ENCODE measurements at regions not wholly inside any gene's neighbourhood (a gene's known extent, or its start where the extent isn't known, plus 50 kb on each side); places are given as distances from the start of the nearest gene placed in this dataset.

DNA sequence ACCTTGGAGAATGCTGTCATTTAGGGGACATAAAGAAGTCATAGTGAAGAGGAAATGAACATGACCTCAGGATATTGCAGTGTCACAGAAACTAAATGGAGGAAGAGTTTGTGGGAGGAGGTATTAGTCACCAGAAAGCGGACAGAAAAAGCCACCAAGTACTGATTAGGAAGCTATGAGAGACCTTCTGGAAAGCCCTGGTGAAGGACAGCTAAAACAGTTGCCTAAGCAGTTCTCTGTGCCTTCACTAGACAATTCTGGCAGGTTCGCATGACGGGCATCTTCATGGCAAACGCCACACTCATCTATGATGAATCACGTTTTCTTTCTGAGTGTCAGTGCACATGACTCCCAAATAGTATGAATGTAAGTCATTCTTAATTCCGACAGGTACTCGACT is 325.8 kb downstream of the C11orf87 start:
- DNase-seq (ENCODE audit: low read depth in 2 of 2): no peak

DNA sequence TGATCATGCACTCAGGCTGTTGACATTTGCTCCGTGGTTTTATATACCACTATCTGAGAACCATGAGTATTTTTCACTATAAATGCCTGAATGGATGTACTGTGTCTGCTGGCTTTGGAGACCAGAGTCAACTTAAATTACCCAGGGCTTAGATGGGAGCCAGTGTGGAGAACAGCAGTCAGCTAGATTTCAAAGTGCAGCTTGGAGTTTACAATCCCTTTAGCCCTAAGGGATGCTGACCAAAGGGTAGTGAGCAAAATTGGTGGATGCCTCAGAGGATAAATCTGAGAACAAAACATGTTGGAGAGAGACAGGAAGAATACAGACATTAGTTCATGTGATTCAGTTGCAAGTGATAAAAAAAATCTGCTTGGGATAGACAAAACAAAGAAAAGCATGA is 327.5 kb downstream of the C11orf87 start:
- no peak for DNase-seq (ENCODE audit: low read depth in 2 of 2)

DNA sequence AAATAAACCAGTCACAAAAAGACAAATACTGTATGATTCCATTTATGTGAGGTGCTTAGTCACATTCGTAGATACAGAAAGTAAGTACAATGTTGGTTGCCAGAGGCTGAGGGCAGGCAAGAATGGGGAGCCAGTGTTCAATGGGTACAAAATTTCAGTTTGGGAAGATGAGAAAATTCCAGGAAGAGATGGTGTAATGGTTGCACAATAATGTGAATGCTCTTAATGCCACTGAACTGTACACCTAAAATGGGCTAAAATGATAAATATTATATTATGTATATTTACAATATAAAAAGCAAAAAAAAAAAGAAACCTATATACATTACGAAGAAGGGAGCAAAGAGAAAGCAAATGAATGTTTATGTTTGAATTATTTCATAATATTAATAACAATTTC is 329.0 kb downstream of the C11orf87 start:
- no peak for DNase-seq (ENCODE audit: low read depth in 2 of 2)

DNA sequence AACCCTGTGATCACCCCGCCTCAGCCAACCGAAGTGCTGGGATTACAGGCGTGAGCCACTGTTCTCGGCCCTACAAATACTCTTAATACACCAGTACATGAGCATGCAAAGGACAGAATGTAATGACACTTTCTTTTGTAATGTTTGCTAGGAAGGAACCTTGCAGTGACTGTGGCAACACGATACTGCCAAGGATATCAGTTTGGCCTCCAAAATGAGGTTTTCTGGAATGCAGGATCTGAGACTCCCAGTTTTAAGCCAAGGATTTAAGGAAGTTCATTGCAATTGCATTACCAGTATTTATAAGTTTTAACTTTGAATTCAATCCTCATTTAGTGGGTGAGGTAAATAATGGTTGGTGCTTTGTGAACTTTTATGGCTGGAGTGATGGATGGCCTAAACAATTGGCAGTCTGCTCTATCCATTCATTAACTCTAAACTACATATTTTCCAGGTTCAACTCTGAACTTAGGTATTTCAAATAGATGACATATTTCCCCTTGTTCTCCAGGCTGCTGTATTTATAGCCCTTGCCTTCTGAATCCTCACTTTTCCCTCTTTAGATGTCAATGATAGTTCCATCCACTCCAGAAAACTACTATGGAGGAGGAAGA is 330.3 kb downstream of the C11orf87 start:
- DNase-seq (ENCODE audit: low read depth in 2 of 2): no peak

DNA sequence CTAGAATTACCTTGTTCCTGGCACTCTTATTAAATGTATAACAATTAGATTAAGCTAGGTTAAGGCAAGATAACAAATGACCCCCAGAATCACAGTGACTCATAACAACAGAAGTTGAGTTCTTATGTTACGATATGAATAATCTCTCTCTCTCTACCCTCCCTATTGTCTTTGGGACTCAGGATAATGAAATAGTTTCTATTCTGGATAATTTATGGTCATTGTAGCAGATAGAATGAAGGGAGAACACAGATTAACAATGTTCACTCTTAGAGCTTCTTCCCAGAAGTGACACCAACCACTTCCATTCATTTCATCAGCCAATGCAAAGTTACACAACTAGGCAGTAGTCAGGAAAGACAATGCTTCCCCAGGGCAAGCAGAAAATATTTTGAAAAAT is 334.5 kb downstream of the C11orf87 start:
- no peak for DNase-seq (ENCODE audit: low read depth in 2 of 2)

DNA sequence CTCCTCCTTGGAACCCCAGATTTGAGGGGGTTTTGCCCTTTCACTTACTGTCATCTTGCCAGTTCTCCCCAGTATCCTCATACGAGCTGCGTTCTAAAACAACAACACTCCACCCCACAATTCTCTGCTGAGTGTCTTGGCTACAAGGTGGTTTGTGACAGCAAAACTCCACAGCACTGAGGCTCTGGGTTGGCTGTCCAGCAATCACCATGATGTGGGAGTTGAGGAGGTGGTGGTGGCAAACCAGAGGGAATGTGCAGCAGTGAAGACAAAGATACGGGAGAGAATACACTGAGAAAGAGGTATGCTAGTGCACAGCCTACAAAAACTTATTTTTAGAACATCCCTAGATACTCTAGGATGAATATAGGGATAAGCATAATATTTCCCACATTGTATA is 335.0 kb downstream of the C11orf87 start:
- DNase-seq (ENCODE audit: low read depth in 2 of 2): no peak

DNA sequence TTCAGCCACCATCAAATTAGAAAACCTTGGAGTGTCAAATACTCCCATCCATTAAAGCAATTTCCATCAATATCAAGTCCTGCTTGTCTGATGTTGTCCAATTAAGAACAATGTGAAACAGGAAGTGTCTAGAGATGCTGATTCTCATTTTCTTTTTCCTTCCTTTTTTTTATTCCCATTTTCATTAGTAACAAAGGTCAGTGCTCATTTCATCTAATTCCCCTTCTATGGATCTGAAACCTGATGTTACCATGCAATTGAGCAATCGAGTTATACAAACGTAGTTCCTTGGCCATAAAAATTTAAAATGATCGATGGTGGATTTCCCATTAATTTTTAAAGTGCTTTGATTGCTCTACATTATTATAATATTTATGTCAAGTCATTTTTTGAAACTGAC is 330.6 kb upstream of the ZC3H12C start:
- no peak for DNase-seq (ENCODE audit: low read depth in 2 of 2)

DNA sequence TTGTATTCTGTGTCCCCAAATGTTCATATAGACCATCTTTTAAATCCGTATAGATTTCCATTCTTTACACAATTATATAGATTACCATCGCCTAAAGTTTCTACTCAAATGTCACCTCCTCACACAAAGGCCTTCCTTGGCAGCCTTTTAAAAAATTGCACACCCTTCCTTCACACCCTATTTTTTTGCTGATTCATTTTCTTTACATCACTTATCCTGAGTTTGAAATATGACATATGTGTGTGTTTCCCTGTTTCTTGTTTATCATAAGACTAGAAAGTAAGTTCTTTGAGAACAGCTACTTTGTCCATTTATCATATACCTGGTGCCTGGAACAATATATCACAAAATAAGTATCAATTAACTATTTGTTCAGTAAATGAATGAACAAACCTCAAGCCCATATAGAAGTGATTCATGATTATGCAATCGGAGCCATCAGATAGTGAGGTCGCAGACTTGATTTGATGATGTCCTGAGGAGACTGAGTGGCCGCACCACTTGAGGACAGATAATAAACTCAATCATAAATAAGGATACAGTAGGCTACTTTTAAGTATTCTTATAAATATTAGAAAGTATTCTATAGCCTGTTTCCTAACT is 327.4 kb upstream of the ZC3H12C start:
- DNase-seq (ENCODE audit: low read depth in 2 of 2): no peak

DNA sequence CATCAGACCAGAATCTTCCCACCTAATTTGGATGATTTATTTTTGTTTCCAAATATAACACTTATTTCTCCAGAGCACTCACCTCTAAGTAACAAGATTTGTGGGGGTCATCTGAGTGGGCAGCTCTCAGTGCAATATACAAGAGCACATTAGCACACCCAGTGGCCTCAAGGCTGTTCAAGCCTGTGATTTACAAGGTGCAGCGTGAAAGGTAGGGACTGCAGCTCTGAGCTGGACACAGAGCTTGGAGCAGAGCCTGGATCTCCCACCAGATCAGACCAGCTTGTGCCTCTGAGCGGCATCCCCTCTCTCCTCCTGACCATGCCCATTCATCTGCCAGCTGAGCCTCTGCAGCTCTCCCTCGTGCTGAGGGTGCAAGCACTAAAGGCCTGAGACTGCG is 323.3 kb upstream of the ZC3H12C start:
- no peak for DNase-seq (ENCODE audit: low read depth in 2 of 2)

DNA sequence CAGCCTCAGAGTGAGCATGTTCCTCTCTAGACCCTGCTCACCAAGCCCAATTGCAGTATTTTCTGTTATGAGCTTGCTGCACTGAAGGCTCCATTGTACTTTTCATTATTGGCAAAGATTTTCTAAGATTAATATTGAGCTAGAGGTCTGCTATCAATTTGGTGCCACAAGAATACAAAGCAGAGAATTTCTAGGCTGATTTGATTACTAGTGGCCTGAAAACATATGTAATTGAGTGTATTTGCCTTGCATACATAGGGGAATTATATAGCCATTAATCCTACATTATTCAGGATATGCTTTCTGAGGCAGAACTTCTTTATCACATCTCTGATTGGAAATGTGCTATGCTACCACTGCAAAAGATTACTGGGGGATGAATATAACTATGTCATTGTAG is 322.9 kb upstream of the ZC3H12C start:
- no peak for DNase-seq (ENCODE audit: low read depth in 2 of 2)

DNA sequence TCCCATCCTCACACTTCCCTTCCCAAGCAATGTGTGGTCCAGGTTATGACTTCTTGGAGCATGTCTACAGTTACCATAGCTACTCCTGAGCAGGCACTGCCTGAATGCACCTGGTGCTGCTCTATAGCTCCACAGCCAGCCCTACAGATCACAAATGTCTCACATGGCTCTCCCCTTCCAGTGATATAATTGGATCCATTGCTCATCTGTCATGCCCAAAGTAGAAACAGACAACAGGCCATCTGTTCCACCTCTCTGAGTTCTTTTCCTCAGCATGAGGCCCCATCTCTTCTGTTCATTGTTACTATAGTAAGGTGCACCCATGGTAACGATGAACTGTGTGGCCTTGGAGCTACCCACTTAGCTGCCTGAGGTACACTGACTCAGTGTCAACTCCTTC is 320.3 kb upstream of the ZC3H12C start:
- DNase-seq (ENCODE audit: low read depth in 2 of 2): no peak

DNA sequence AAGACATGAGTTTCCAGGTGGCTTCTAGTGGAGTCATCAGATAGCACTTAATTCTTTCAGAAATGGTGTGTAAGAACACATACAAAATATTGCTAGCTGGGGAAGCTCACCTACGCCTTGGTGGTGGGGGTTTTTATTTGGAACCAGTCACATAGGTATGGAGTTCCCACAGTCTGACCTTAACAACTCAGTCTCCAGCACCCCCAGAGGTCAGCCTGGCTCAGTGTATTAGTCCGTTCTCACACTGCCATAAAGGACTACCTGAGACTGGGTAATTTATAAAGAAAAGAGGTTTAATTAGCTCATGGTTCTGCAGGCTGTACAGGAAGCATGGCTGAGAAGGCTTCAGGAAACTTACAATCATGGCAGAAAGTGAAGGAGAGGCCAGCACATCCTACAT is 317.5 kb upstream of the ZC3H12C start:
- DNase-seq (ENCODE audit: low read depth in 2 of 2): no peak

DNA sequence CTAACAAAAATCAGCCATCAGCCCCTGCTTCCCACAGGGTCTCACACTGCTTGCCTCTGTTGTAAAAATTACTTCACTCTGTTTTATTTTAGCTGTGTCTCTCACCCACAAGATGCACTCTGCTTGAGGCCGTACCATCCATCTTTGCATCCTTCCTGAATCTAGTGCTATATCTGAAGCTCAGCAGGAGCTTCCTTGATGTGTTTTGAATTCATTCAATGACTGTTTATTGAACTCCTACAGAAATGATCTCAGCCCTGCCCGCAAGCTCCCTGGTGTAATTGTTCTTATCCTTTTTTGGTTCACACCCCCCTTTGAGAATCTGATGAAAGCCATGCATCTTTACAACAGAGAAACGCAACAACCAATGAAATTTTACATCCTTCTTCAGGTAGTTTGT is 310.2 kb upstream of the ZC3H12C start:
- no peak for DNase-seq (ENCODE audit: low read depth in 2 of 2)

DNA sequence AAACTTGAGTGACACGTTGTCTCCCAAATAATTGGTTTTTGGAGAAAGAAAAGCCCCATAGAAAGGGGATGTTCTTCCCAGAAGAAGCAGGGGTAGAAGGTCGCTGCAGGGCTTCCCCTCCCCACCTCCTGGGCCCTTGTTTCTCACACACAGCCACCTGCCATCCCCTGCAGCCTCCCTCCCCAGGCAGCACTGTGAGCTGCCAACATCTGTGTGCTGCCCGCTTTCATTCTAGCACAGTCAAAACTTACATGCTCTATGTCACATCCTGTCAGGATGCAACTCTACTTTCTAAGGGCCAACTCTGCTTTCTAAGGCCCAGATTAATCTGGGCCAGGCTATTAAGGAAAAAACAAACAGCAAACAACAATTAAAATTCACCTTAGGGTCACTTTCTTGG is 309.4 kb upstream of the ZC3H12C start:
- DNase-seq (ENCODE audit: low read depth in 2 of 2): no peak

DNA sequence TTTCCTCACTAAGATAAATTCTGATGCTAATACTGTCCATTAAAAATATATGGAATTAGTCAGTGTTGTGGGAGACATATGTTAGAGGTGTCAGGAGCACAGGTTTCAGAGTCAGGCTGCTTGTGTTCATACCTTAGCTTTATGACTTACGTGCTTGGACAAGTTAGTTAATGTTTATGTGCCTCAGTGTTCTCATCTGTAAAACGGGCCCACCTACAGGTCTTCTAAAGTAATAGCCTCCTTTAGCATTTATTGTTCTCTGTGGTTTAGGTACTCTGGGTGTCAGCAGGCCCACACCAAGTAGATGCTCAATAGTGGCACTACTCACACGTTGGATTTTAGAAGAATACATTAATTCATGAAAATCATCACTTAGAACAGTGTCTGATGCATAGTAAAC is 308.7 kb upstream of the ZC3H12C start:
- no peak for DNase-seq (ENCODE audit: low read depth in 2 of 2)

DNA sequence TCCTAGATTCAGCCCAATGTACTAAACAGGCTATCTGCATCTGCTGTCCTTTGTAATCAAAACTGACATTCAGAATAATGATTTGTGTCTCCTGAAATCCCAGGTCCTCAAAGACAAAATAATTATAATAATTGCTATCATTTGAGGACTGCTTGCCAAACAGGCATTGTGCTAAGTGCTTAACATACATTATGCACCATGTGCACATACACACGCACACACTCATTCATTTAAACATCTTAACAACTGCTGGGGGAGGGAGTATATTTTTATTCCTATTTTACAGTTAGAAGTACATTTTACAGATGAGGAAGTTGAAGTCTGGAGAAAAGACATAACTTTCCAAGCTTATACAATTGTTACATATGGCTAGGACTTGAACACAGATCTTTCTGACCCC is 308.0 kb upstream of the ZC3H12C start:
- DNase-seq (ENCODE audit: low read depth in 2 of 2): no peak

DNA sequence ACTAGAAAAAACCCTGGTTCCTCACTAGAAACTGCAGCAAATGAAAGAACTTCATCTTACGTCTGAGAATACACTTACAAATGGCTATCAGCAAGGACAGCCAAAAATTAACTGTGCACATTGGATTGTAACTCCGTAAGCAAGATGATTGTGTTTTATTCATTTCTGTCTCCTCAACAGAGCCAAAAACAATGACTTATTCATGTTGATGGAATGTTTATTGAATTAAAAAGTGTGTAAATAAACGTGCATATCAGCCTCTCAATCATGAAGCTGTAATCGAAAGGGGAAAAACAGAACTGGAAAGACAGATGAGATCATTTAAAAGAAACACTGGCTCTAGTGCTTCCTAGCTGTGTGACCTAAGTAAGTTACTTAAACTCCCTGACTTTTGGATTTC is 307.5 kb upstream of the ZC3H12C start:
- no peak for DNase-seq (ENCODE audit: low read depth in 2 of 2)

DNA sequence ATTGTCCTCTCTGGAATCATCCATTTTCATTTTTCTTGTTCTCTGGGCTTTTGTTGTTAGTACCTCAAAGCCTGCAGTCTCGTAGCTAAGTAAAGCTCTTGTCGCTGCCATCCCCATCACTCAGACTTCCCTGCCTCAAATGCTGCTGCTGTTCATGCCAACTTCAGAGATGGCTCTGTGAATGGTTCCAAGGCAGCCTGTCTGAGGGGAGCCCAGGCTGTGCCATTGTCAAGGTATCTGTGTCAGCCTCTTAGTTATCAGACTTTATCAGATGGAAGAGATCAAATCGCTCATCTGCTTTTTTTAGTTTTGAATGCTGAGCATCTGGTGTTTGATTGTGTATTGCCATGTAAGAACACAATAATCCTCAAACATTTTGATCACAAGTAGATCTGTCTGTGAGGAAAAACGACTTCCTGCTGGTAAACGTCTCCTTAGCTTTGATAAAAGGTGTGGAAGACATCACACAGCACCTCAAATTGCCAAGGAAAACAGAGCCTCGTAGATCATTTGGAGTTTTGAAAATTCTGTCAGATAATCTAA is 304.2 kb upstream of the ZC3H12C start:
- no peak for DNase-seq (ENCODE audit: low read depth in 2 of 2)

DNA sequence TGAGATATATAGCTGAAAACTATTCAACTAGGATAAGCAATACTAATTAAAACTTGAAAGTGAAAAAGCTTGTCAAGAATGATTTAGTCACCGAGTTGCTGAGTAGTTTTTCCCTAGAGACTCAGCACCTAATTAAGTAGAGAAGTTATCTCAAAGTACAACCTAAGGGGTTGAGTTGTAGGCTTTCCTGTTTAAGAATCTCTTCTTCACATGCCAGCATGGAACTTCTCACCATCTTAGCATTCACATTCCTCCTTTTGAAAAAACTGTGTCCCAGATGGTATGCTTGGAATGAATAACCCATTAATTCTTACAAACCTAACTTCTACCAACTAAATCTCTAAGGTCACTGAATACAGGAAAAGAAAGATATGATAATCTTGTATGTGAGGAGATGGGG is 303.3 kb upstream of the ZC3H12C start:
- no peak for DNase-seq (ENCODE audit: low read depth in 2 of 2)

DNA sequence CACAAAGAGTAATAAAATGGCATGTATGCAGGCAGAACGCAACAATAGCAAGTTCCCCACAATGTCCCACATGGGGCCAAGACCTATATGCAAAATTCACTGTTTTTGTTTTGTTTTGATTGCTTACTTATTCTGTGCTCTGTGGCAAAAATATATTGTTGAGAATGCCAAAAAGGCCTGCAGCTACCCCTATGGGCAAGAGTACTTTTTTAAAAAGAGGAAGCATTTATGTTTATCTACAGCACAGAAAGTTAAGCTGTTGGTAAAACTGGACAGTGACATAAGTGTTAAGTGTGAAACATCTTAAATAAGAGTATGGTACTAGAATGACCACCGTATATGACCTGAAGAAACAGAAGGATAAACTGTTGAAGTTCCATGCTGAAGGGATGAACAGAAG is 301.9 kb upstream of the ZC3H12C start:
- no peak for DNase-seq (ENCODE audit: low read depth in 2 of 2)

DNA sequence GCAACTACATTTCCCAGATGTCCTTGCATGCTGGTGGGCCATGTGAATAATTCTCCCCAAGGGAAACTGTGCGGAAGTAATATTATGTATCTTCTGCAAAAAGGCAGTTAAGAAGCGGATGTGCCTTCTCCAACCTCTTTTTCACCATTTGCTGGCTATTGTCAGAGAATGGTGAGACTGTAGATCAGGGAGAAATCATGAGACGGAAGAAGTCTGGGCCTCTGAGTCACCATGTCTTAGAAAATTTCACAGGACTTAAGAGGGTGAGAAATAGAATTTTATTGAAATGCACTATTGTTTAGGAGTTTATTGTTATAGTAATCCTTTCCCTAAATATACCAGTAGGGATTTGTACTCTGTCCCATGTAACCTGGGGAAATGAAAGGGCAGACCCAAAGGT is 298.7 kb upstream of the ZC3H12C start:
- no peak for DNase-seq (ENCODE audit: low read depth in 2 of 2)

DNA sequence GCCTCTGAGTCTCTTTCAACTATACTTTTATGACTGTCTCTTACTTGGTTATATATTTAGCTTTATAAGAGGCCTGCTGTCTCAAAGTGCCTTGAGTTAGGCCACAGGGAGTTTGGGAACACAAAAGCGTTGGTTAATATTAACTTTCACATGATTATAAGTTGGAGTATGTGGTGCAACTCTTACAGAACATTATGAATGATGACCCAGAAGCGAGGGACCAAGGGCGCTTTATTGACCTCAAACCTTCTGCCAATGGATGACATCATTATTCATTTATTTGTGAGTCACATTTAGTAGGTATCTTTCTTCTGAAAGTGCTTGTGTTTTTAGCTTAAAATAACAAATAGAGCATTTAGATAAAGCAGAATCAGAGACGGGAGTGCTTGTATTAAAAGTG is 298.0 kb upstream of the ZC3H12C start:
- no peak for DNase-seq (ENCODE audit: low read depth in 2 of 2)

DNA sequence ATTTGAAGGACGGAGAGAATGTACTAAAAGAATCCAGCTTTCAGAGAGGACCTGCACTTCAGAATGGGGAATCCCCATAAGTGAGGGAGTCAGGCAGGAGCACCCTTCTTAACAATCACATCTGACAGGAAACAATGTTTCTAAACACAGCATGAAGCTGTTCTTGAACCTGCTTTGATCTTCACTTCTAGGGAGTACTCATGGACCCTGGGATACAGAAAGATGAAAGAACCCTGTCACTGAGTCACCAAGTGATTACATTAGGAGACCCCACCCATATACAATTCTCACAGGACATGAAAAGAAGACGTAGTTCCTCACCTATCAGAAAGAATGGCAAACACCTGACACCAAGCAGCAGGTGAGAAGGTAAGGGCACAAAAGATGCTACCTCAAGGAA is 296.9 kb upstream of the ZC3H12C start:
- no peak for DNase-seq (ENCODE audit: low read depth in 2 of 2)

DNA sequence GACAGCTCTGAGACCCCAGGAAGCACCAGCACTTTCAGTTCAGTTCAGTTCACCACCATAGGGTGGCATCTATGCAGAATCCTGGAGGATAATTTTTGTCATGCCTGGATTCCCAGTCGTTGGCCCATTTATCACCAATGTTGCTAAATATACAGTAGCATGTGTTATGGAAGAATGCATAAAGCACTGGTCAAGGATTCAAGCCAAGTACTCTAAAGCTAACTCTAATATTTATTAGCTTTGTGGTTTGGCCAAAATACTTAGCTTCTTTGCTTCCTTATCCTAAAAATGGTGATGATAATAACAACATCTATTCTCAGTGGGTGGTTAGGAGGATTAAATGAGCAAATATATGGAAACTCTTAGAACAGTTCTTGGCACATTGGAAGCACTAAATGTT is 294.7 kb upstream of the ZC3H12C start:
- no peak for DNase-seq (ENCODE audit: low read depth in 2 of 2)
